HG03558 (cell line): ENCODE measurements at regions not wholly inside any gene's neighbourhood (a gene's known extent, or its start where the extent isn't known, plus 50 kb on each side); places are given as distances from the start of the nearest gene placed in this dataset.
"Not testable (repeated sequence)": the region's sequence is repeated elsewhere in the genome, so short reads cannot be mapped to it uniquely, and the experiment has no call there.

Experiments
- ATAC-seq: cut with Tn5 transposase; IDR thresholded peaks from one replicate; pipeline ENCODE4 v1.9.1; 2021; ENCODE audit warnings: moderate number of reproducible peaks; ENCODE audit not compliant: unreplicated experiment; ENCODE audit errors: extremely low read depth

DNA sequence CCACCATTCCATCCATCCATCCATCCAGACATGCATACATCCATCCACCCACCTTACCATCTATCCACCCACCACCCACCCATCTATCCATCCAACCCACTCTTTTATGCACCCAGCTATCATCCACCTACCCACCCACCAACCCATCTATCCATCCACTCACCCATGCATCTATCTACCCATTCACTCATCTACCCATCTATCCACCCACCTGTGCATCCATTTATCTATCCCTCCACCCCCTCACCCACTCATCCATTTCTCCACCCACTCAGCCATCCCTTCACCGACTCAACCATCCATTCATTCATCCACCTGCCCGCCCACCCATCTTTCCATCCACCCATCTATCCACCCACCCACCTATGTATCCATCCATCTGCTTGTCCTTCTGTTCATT lies 186.4 kb upstream of the OSBPL11 start:
- ATAC-seq: not testable (repeated sequence)

DNA sequence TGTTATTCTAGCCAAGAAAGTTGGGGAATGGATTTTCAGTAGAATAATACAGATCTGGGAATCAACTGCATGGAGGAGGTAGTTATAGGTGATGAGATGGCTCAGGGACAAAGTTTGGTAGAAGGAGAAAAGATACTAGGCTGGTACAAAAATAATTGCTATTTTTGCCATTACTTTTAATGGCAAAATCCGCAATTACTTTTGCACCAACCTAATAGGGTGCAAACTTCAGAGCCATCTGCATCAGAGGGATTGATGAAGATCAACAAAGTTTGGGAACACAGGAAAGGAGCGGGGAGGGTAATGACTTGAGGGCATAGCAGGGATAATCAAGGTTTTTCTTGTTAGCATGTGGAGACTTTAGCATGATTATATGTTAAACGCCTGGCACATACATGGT lies 178.7 kb upstream of the ROPN1B start:
- ATAC-seq: not testable (repeated sequence)

GRCh38 chr3:125791021-125791420 lies 178.0 kb upstream of the ROPN1B start:
- not testable (repeated sequence) for ATAC-seq

DNA sequence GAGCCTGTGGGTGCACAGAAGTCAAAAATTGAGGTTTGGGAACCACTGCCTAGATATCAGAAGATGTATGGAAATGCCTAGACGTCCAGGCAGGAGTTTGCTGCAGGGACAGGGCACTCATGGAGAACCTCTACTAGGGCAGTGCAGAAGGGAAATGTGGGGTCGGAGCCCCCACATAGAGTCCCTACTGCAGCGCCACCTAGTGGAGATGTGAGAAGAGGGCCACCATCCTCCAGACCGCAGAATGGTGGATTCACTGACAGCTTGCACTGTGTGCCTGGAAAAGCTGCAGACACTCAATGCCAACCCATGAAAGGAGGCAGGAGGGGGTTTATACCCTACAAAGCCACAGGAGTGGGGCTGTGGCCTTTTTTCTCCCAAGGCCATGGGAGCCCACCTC lies 159.0 kb upstream of the ROPN1B start:
- ATAC-seq: not testable (repeated sequence)

- ATAC-seq: not testable (repeated sequence)
Measured at GRCh38 chr3:125822175-125822574, 146.8 kb upstream of the ROPN1B start.

DNA sequence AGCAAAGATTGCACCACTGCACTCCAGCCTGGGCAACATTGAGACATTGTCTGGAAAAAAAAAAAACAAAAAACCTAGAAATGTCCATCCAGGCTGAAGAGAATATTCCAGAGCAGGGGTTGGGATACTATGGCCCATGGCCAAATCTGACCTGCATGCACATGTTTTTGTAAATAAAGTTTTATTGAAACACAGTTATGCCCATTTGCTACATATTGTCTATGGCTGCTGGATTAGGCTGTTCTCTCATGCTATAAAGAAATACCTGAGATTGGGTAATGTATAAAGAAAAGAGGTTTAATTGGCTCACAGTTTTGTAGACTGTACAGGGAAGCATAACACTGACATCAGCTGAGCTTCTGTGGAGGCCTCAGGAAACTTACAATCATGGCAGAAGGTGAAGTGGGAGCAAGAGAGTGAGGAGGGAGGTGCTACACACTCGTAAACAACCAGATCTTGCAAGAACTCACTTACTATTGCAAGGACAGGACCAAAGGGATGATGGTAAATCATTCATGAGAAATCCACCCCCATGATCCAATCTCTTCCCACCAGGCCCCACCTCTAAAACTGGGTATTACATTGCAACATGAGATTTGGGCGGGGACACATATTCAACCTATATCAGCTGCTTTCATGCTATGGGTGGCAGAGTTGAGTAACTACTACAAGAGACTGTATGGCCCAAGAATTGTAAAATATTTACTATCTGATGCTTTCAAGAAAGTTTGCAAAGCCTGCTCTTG lies 137.8 kb upstream of the ROPN1B start:
- not testable (repeated sequence) for ATAC-seq

DNA sequence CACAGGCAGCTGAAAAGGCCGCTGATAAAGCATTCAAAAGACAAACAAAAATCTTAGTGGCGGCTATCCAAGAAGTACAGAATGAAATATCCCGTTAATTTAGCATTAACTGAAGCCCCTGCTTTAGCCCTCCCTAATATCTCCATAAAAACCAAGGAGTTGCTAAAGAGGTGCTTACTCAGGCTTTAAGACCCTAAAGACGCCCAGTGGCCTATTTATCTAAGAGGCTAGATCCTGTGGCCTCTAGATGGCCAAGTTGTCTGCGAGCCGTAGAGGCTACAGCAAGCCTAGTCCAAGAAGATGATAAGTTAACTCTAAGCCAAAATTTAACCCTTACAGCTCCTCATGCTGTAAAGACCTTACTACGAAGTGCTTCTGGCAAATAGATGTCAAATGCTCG lies 133.4 kb upstream of the ROPN1B start:
- not testable (repeated sequence) for ATAC-seq

GRCh38 chr3:125836011-125836551 lies 132.9 kb upstream of the ROPN1B start:
- not testable (repeated sequence) for ATAC-seq

GRCh38 chr3:125836786-125837185 lies 132.2 kb upstream of the ROPN1B start:
- ATAC-seq: not testable (repeated sequence)

DNA sequence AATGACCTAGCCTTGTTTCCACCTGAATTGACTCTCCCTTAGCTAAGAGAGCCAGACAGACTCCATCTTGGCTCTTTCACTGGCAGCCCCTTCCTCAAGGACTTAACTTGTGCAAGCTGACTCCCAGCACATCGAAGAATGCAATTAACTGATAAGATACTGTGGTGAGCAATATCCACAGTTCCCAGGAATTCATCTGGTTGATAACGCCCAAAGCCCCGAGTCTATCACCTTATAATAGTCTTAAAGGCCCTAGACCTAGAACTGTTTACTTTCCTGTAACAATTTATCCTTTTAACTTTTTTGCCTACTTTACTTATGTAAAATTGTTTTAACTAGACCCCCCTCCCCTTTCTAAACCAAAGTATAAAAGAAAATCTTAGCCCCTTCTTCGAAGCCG lies 130.1 kb upstream of the ROPN1B start:
- not testable (repeated sequence) for ATAC-seq

GRCh38 chr3:125840465-125840864 lies 128.5 kb upstream of the ROPN1B start:
- ATAC-seq: not testable (repeated sequence)

DNA sequence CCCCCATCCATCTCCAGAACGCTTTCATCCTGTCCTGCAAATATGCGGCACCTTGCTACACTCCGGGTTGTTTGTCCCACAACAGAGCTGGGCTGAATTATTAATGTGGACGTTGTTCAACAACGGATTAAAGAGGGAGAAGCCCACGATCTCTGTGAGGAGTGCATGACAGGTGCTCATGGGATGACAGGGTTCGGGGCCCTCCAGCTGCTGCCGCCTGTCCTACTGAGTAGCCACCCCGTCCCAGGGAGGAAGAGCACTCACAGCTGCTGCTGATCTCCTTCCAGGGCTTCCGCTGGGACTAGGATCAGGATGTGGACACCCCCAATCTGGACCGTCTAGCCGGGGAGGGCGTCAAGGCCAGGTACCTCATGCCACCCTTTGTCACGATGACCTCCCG lies 121.0 kb upstream of the ROPN1B start:
- ATAC-seq: not testable (repeated sequence)

GRCh38 chr3:125855006-125855405 lies 114.0 kb upstream of the ROPN1B start:
- not testable (repeated sequence) for ATAC-seq

DNA sequence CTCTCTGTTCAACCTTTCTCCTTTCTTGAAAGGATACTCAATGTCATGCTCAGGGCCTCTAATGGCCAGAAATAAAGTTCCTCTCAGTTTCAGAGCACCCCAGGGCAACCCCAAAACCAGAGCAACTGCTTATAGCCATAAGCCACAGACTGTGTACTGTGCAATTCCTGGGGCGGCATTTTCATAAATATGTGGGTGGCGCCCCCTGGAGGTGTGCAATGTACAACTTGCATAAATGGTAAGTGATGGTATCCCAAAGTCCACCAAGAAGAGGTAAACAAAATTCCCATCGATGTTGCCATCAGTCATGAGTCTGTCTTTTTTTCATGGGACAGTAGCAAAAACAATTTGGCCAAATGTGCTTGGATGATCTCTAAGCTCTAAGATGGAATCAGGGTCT lies 108.4 kb upstream of the ROPN1B start:
- not testable (repeated sequence) for ATAC-seq

GRCh38 chr3:125862841-125863254 lies 106.1 kb upstream of the ROPN1B start:
- ATAC-seq: not testable (repeated sequence)

DNA sequence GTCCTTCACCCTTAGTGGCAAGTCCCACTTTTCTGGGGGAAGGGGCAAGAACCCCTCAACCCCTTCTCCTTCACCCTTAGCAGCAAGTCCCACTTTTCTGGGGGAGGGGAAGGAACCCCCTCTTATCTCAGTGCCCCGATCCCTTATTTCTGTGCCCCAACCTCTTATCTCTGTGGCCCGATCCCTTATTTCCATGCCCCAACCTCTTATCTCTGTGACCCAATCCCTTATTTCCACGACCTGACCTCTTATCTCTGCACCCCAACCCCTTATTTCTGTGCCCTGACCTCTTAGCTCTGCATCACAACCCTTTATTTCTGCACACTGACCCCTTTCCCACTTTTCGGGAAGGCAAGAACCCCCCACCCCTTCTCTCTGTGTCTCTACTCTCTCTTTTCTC lies 104.4 kb upstream of the ROPN1B start:
- ATAC-seq: not testable (repeated sequence)

DNA sequence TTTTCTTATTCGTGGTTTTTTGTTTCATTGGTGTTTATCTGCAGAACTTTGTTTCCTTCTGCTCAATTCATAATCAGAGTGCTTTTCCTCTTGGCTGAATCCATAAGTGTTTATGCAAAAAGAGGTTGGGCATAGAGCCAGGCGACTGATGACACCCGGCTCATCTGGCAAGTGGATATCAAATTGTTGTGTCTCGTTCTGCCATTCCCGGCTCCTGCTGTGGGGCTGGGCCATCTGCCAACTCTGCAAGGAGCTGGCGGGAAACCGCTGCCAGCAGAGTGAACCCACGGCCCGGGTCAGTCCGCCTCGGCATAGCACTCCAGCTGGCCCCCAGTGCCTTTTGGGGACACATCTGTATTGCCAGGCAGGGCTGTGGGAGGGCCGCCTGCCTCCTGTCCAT lies 83.0 kb upstream of the ROPN1B start:
- ATAC-seq: not testable (repeated sequence)

GRCh38 chr3:125899181-125899580 lies 69.8 kb upstream of the ROPN1B start:
- not testable (repeated sequence) for ATAC-seq

- ATAC-seq: not testable (repeated sequence)
Measured at GRCh38 chr3:125901473-125901872, 67.5 kb upstream of the ROPN1B start.

DNA sequence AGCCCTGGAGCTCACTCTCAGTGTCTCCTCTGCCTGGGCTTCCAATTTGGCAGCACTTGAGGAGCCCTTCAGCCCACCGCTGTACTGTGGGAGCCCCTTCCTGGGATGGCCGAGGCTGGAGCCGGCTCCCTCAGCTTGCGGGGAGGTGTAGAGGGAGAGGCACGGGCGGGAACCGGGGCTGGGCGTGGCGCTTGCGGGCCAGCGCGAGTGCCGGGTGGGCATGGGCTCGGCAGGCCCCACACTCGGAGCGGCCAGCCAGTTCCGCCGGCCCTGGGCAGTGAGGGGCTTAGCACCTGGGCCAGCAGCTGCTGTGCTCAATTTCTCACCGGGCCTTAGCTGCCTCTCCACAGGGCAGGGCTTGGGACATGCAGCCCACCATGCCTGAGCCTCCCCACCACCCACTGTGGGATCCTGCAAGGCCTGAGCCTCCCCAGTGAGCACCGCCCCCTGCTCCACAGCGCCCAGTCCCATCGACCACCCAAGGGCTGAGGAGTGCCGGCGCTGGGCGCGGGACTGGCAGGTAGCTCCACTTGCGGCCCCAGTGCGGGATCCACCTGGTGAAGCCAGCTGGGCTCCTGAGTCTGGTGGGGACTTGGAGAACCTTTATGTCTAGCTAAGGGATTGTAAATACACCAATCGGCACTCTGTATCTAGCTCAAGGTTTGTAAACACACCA lies 65.1 kb upstream of the ROPN1B start:
- ATAC-seq: not testable (repeated sequence)

- ATAC-seq: not testable (repeated sequence)
Measured at GRCh38 chr3:125907279-125907678, 61.7 kb upstream of the ROPN1B start.
